Fibroblast of lung (primary cell): ENCODE measurements at regions not wholly inside any gene's neighbourhood (a gene's known extent, or its start where the extent isn't known, plus 50 kb on each side); places are given as distances from the start of the nearest gene placed in this dataset.

Experiments
- DNase-seq, 2 donors: peaks; one replicate each; pipeline versions ENCODE4 v3.0.0 to v3.0.0-alpha.2; 2010; ENCODE audit warnings: low read depth in 2 of 2
- H2AFZ ChIP-seq: 2 replicates; pipeline ENCODE4 v1.5.1; 2012; ENCODE audit warnings: low read length, control low read depth, inconsistent platforms
- H3K27ac ChIP-seq: 2 replicates; pipeline ENCODE4 v1.5.1; 2011; ENCODE audit warnings: low read length, control low read depth; ENCODE audit not compliant: insufficient read depth
- H3K27me3 ChIP-seq: 2 replicates; pipeline ENCODE4 v1.5.1; 2011; ENCODE audit warnings: mild to moderate bottlenecking, low read length; ENCODE audit not compliant: control insufficient read depth, insufficient read depth
- H3K36me3 ChIP-seq: 2 replicates; pipeline ENCODE4 v1.5.1; 2011; ENCODE audit warnings: low read length; ENCODE audit not compliant: control insufficient read depth, insufficient read depth
- H3K4me1 ChIP-seq: 2 replicates; pipeline ENCODE4 v1.5.1; 2011; ENCODE audit warnings: low read length; ENCODE audit not compliant: control insufficient read depth, insufficient read depth; ENCODE audit errors: extremely low read depth
- H3K4me2 ChIP-seq: 2 replicates; pipeline ENCODE4 v1.5.1; 2011; ENCODE audit warnings: low read length, control low read depth; ENCODE audit not compliant: insufficient read depth; ENCODE audit errors: extremely low read depth
- H3K4me3 ChIP-seq, 4 experiments: fragments of 200-600 bp in 1 of 4; sonication (generic) in 1 of 4; replicated peaks in 1 of 4; 2 replicates each; pipeline ENCODE4 v1.5.1; 2011 to 2016; ENCODE audit warnings: low read length in 4 of 4, low read depth in 3 of 4, mild to moderate bottlenecking in 3 of 4, control low read depth in 2 of 4, inconsistent platforms in 1 of 4, mixed read lengths in 1 of 4; ENCODE audit not compliant: insufficient read depth in 1 of 4; ENCODE audit errors: control extremely low read depth in 1 of 4
- H3K79me2 ChIP-seq: 2 replicates; pipeline ENCODE4 v1.5.1; 2012; ENCODE audit warnings: mild to moderate bottlenecking, low read length, inconsistent platforms; ENCODE audit not compliant: control insufficient read depth, insufficient read depth
- H3K9ac ChIP-seq: 2 replicates; pipeline ENCODE4 v1.5.1; 2011; ENCODE audit warnings: mild to moderate bottlenecking, low read length, control low read depth; ENCODE audit not compliant: insufficient read depth
- H3K9me3 ChIP-seq: 2 replicates; pipeline ENCODE4 v1.5.1; 2012; ENCODE audit warnings: low read depth, low read length; ENCODE audit not compliant: control insufficient read depth, insufficient read depth
- H4K20me1 ChIP-seq: 2 replicates; pipeline ENCODE4 v1.5.1; 2011; ENCODE audit warnings: low read length; ENCODE audit not compliant: control insufficient read depth, insufficient read depth; ENCODE audit errors: extremely low read depth
- EZH2 ChIP-seq: IDR thresholded peaks from 2 replicates; pipeline ENCODE4 v1.5.1; 2012; ENCODE audit warnings: low read length, control low read depth, mild to moderate bottlenecking; ENCODE audit errors: missing control alignments
- TF ChIP-seq, protein P1 (sequence below), 2 donors: IDR thresholded peaks in 1 of 2; conservative IDR thresholded peaks in 1 of 2; 1 replicate in 1 of 2; 2 replicates in 1 of 2; pipeline ENCODE4 v1.5.1; 2011 to 2012; ENCODE audit warnings: low read length in 2 of 2, control low read depth in 1 of 2, inconsistent platforms in 1 of 2, low read depth in 1 of 2, mild to moderate bottlenecking in 1 of 2

- Histone ChIP-seq H3K79me2 (no peaks in the 10 kb centered on the region), H2AFZ (no peak overlapping the region), H3K36me3 (no peaks in the 10 kb centered on the region), H4K20me1 (no peaks in the 10 kb centered on the region), H3K4me2 (no peak overlapping the region), H3K27me3 (no peaks in the 10 kb centered on the region), H3K4me3 (no peak overlapping the region), H3K27ac (no peak overlapping the region), H3K9me3 (no peaks in the 10 kb centered on the region), H3K4me1 (no peaks in the 10 kb centered on the region), H3K9ac (no peak overlapping the region)
- DNase-seq: no peak
- TF ChIP-seq, protein P1, sequence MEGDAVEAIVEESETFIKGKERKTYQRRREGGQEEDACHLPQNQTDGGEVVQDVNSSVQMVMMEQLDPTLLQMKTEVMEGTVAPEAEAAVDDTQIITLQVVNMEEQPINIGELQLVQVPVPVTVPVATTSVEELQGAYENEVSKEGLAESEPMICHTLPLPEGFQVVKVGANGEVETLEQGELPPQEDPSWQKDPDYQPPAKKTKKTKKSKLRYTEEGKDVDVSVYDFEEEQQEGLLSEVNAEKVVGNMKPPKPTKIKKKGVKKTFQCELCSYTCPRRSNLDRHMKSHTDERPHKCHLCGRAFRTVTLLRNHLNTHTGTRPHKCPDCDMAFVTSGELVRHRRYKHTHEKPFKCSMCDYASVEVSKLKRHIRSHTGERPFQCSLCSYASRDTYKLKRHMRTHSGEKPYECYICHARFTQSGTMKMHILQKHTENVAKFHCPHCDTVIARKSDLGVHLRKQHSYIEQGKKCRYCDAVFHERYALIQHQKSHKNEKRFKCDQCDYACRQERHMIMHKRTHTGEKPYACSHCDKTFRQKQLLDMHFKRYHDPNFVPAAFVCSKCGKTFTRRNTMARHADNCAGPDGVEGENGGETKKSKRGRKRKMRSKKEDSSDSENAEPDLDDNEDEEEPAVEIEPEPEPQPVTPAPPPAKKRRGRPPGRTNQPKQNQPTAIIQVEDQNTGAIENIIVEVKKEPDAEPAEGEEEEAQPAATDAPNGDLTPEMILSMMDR (conservative IDR thresholded peaks at IDR 0.05 in 1 of 2, IDR thresholded peaks at IDR 0.05 in 1 of 2; ENCODE audit: low read depth in 1 of 2, low read length in 2 of 2): no peak
- no peak for TF ChIP-seq EZH2
Measured at GRCh38 chr1:222019029-222019428, 277.1 kb upstream of the DUSP10 start.

DNA sequence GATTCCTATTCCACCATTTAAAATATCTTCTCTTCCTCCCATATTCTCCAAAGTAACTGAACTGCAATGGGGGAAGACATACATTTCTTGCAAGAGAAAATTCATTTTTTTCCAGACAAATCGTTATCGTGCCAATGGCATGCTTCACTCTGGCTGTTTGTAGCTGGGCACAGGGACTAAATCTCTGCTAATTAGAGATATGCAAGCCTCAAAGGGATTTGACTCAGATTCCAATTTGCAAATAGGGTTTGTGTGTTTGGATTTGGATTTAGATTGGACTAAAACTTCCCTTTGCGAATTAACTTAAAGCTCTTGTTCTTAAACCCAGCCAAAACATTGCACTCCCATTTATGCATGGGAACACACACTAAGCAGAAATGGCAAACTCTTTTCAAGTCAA is 276.2 kb upstream of the DUSP10 start:
- H2AFZ ChIP-seq: no peak overlapping the region
- no peak overlapping the region for H3K27ac ChIP-seq
- H3K9me3 ChIP-seq: no peaks in the 10 kb centered on the region
- no peak overlapping the region for H3K4me2 ChIP-seq
- H4K20me1 ChIP-seq: no peaks in the 10 kb centered on the region
- DNase-seq: no peak
- H3K79me2 ChIP-seq: no peaks in the 10 kb centered on the region
- no peak overlapping the region for H3K4me3 ChIP-seq
- H3K4me1 ChIP-seq: no peaks in the 10 kb centered on the region
- no peaks in the 10 kb centered on the region for H3K36me3 ChIP-seq
- H3K9ac ChIP-seq: no peak overlapping the region
- no peaks in the 10 kb centered on the region for H3K27me3 ChIP-seq
- TF ChIP-seq, protein P1 (conservative IDR thresholded peaks at IDR 0.05 in 1 of 2, IDR thresholded peaks at IDR 0.05 in 1 of 2; ENCODE audit: low read depth in 1 of 2, low read length in 2 of 2): no peak
- TF ChIP-seq EZH2: no peak

- no peaks in the 10 kb centered on the region for H3K27me3 ChIP-seq
- no peaks in the 10 kb centered on the region for H3K36me3 ChIP-seq
- H3K4me1 ChIP-seq: no peaks in the 10 kb centered on the region
- DNase-seq: no peak
- no peaks in the 10 kb centered on the region for H3K79me2 ChIP-seq
- H3K27ac ChIP-seq: no peak overlapping the region
- H3K9me3 ChIP-seq: no peaks in the 10 kb centered on the region
- no peak overlapping the region for H3K9ac ChIP-seq
- H3K4me2 ChIP-seq: no peak overlapping the region
- H2AFZ ChIP-seq: no peak overlapping the region
- TF ChIP-seq EZH2: no peak
- TF ChIP-seq, protein P1 (conservative IDR thresholded peaks at IDR 0.05 in 1 of 2, IDR thresholded peaks at IDR 0.05 in 1 of 2; ENCODE audit: low read depth in 1 of 2, low read length in 2 of 2): no peak
- no peak overlapping the region for H3K4me3 ChIP-seq
- H4K20me1 ChIP-seq: no peaks in the 10 kb centered on the region
Measured at GRCh38 chr1:222015686-222016085, 273.8 kb upstream of the DUSP10 start.
